ENCODE measurements at regions not wholly inside any gene's neighbourhood (a gene's known extent, or its start where the extent isn't known, plus 50 kb on each side); places are given as distances from the start of the nearest gene placed in this dataset.
"Not testable (repeated sequence)": the region's sequence is repeated elsewhere in the genome, so short reads cannot be mapped to it uniquely, and the experiment has no call there.

DNA sequence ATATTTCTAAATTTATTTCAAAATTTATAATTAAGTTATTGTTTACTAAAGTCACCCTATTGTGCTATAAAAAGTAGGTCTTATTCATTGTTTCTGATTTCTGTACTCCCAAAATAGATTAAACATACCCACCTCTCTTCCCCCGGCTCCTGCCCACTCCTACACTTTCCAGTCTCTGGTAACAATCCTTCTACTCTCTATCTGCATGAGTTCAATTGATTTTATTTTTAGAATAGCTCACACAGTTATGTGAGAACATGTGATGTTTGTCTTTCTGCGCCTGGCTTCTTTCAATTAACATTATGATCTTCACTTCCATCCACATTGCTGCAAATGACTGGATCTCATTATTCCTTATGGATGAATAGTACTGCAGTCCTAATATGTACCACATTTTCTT is 269.3 kb downstream of the ACTRT1 start:
- DNase-seq (ENCODE audit: low read depth), result no peak

DNA sequence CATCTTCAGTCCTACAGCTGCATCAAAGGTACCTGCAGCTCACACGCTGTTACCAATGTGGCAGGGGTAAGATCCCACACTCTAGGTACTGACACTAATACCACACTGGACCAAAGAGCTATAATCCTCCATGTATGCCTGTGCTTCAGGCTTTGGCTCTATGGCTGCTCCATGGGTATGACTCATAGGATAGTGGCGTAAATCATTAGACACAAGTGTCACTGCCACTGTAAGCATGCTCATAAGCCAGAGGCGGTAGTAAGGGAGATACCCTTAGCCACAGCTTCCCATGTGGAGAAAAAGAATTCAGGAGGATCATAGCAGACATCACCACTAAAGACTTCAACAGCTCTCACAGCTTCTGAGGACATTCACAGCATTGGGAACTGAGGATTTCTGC is 287.5 kb downstream of the ACTRT1 start:
- DNase-seq (ENCODE audit: low read depth), result no peak

DNA sequence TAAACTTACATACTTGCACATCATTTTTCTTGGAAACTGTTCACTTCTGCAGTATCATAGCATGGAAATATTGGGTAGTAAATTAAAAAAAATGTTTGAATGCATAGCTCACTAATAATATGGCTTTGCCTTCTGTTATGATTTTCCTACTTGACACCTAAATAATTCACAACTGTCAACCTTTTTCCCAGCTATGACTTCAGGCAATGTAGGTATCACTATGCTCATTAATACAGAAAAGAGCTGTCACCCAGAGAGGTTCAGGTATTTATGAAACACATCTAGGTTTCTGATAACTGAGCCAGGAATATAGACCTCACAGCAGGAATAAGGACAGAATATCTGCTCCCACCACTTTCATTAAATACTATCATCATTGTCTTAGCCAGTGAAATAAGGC is 289.5 kb downstream of the ACTRT1 start:
- DNase-seq (ENCODE audit: low read depth), result no peak

DNA sequence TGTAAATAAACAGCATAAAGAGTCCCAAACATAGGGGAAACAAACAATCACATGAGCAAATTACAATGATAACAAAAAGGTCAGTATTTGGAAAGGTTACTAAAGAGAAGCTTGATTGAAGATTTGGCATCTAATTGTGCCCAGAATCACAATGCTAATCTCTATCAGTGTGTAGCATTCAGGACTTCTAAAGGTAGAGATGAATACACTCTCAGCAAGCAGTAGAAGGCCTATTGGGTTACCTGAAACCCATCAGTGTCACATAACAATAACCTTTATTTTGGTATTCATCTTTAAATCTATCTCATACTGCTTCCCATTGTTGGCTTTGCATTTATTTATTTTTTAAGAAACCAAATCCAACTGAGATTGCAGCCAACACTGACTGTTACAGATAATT is 319.5 kb downstream of the ACTRT1 start:
- no peak for DNase-seq (ENCODE audit: low read depth)

DNA sequence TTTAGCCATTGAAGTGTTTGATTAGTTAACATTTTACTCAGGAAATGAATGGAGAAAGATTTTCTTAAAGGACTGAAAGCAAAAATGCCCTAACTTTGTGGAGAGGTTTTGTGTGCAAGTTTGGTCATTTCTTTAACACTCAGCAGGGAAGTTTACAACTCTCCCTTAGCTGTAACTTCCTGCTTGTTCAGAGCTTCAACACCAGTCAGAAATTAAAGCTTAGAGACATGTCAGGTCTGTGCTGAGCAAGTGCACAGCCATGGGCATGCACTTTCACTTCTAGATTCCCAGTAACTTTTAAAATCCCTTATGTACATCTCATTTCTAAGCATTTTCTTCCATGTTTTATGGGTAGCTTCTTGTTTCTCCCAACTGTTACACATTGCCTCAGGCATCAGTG is 326.0 kb downstream of the ACTRT1 start:
- peak; percentile 0 for DNase-seq (ENCODE audit: low read depth)

DNA sequence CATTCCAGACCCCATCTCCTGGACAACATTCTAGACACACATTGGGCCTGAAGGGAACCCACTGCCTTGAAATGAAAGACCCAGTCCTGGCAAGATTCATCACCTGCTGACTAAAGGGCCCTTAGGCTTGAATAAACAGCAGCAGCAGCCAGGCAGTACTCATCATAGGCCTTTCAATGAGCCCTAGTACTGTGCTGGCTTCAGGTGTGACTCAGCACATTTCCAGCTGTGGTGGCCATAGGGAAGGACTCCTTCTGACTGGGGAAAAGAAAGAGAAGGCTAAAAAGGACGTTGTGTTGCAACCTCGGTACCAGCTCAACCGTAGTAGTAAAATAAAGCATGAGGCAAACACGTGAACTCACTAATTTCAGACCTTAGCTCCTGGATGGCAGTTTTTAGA is 344.0 kb downstream of the ACTRT1 start:
- DNase-seq (ENCODE audit: low read depth), result peak; percentile 56

DNA sequence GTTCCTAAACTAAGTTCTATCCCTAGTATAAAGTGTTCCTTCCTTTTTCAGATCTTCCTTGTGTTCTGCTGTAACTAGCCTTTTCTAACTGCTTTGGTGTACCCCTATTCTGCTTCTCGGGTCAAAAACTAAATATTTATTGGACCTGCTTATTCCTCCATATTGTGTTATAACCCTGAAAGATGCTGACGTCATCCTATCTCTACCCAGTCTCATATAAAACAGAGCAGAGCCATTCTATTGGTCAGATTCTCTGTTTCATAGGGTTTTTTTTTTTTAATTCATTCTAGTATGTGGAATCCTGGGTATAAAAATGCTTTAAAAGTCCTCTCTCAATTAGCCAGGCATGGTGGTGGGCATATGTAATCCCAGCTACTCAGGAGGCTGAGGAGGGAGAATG is 349.7 kb downstream of the ACTRT1 start:
- DNase-seq (ENCODE audit: low read depth), result no peak

DNA sequence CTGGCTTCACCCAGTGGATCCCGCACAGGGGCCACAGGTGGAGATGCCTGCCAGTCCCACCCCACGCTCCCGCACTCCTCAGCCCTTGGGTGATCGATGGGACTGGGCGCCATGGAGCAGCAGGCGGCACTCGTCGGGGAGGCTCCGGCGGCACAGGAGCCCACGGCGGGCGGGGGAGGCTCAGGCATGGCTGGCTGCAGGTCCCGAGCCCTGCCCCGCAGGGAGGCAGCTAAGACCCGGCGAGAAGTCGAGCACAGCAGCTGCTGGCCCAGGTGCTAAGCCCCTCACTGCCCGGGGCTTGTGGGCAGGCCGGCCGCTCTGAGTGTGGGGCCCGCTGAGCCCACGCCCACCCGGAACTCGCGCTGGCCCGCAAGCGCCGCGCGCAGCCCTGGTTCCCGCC is 389.3 kb downstream of the ACTRT1 start:
- not testable (repeated sequence) for DNase-seq (ENCODE audit: low read depth)

DNA sequence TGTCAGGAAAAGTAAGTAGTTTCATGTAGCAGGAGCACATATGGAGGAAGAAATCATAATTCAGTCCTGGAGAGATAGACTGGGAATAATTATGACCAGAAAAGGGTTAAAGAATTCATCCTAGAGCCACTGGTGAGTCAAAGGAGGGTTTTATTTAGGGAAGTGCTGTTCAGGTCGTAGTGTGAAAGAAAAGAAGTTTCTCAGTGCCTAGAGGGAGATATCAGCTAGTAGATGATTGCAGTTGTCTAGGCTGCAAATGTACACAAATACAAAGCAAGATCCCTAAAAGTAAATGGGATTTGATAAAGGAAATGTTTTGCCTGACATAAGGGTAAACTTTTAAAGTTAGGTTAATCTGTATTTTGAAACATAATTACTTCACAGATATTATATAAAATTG is 403.2 kb downstream of the ACTRT1 start:
- DNase-seq (ENCODE audit: low read depth), result no peak

DNA sequence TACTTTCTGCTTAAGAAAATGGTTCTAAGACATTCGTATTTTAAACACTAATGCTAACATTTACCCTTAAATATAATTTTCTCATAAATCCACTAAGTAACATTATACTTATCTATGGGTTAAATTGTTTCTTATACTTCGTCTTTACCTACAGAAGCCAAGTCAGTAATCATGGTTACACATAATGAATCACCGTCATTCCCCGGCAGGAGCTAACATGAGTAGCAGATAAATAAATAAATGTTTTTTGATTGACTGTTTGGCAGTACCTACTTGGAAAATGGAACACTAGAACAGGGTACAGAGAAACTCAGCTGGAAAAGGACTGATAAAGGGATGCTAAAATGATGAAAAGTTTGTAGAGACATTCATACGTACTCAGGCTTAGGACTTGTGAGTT is 430.4 kb downstream of the ACTRT1 start:
- no peak for DNase-seq (ENCODE audit: low read depth)

DNA sequence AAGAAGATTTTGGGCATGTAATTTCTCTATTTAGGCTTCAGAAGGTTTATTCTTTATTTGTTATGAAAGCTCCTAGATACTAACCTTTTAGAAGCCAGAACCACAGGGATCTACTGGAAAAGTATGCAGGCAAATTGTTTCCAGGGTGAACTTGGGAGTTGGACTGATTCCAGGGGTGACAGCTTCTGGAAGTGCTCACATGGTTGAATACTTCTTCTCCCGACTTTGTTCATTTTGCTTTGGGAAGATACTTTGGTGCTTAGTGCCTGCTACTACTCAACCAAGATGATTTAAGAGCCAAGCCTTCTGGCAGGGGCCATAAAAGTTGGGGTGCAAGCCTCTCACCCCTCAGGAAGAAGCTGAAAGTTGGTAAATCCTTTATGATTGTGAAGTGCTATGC is 445.6 kb downstream of the ACTRT1 start:
- no peak for DNase-seq (ENCODE audit: low read depth)

DNA sequence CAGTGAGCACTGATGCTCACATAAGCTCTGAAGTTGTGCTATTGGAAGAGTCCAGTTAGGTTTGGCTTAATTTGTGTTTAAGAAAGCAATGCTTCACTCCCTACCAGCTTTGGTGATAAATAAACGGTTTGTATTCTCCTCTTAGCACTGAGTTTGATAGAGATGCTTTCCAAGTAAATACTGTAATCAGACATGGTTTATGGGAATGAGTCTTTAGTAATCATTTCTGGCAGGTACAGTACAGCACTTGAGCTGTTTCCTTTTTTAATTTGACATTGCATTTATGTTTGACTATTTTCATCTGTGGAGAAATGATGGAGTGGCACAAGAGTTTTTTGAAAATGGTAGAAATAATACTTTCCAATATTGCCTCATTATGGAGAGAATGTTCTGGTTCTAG is 455.3 kb downstream of the ACTRT1 start:
- DNase-seq (ENCODE audit: low read depth), result no peak

DNA sequence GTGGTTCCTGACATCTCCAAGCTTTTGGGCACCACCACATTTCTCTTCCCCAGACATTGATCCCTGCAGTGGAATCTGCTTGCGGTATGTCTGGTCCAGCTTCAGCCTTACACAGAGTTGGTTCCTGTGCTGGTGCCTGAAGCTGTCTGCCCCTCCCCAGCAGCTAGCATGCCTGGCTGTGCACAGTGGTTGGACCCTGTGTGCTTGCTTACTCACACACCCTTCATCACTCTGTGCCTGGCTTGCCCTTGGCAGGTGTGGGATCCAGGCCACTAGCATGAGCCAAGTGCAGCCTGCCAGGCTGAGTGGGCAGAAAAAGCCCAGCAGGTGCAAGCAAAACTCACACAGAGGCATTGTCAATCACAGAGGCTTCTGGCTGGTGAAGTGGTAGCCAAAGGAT is 473.8 kb downstream of the ACTRT1 start:
- peak; percentile 0 for DNase-seq (ENCODE audit: low read depth)

DNA sequence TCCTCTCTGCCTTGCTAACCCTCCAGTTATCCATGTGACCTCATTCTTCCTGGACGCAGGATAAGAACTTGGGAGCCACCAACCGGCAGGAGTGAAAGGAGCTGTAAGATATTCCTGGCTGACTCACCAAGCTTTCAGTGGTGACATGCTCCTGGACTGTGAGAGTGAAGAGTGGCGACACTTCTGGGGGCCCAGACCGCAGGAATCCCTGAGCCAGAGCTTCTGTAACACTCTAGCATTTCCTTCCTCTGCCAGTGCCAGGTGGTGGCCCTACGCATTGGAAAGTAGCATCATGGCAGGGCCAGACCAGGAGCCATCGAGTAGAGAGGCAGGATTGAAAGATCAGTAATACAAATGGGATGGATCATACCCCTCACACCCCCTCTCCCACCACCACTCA is 474.3 kb downstream of the ACTRT1 start:
- no peak for DNase-seq (ENCODE audit: low read depth)

DNA sequence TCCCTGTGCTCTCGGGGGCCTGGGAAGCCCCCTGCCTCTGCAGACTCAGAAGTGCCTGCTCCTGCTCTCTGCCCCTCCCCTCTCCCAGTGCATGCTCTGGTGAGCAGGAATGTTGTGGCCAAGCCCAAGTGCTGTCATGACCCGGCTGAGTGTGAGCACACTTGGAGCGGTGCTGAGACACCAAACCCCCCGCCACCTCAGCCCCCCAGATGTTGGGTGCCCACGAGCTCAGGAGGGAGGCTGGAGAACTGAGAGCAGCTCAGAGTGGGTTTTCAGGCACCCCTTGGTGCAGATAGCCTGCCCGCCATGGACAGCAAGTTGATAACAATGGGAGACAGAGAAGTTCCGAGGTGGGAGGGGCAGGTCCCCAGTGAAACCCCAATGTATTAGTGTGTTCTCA is 477.4 kb downstream of the ACTRT1 start:
- DNase-seq (ENCODE audit: low read depth), result peak; percentile 9

DNA sequence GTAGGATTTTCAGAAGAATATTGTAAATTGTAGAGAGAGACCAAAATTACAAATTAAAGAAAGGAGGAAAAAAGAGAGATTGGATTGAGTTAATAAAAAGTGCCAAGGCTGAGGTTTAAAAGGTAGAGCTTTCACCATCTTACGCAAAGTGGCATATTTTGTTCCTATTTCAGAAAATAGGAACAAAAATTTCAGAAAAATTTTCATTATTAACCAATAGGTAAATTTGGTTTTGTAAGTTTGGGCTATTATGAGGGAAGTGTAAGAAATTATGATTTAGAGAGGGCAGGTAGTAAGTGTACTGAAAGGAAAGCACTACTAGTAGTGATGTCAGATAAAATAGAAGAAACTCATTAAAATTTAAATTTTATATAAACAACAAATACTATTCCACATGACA is 479.7 kb downstream of the ACTRT1 start:
- no peak for DNase-seq (ENCODE audit: low read depth)

DNA sequence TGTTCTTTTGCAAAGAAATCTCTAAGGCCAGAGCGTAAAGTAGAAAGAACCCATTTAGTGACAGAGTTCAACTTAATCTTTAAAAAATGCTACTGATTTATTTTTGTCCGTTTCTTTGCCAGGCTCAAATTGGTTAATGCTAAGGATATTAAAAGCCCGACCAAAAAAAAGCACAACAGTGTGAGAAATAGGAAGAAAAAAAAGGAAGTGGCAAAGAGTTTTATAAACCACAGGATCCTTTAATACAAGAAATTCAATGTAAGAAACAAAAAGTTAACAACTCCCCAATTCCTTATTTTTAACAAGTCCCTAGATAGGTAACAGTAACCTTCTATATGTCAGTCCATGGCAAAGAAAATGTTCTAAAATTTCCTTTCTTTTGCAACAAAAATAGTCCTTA is 480.4 kb downstream of the ACTRT1 start:
- no peak for DNase-seq (ENCODE audit: low read depth)

DNA sequence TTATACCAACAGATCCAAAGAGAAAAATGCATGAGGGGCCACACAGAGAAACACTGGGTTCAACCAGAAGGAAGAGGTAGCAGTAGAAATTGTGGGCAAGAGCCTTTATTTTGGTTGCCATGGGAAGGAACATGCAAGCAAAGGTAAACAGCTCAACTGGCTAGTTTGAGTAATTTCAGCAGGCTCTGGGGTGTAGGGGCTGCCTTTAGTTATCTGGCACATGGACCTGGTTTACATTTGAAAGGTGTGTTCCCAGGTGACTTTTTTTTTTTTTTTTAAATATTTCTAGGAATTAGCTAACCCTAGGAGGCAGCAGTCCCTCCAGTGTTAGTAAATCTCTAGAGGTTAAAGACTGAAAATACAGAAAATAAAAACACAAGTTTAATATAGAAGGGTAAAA is 481.9 kb downstream of the ACTRT1 start:
- no peak for DNase-seq (ENCODE audit: low read depth)

DNA sequence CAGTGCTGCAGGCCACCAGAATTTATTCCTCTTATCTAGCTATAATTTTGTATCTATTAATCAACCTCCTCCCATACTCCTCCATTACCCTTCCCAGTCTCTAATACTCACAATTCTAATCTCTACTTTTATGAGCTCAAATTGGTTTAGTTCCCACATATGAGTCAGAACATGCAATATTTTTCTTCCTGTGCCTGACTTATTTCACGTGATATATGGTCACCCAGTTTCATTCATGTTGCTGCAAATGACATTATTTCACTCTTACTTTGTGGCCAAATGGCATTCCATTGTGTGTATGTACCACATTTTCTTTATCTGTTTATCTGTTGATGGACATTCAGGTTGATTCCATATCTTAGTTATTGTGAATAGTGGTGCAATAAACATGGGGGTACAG is 483.5 kb downstream of the ACTRT1 start:
- DNase-seq (ENCODE audit: low read depth), result no peak

DNA sequence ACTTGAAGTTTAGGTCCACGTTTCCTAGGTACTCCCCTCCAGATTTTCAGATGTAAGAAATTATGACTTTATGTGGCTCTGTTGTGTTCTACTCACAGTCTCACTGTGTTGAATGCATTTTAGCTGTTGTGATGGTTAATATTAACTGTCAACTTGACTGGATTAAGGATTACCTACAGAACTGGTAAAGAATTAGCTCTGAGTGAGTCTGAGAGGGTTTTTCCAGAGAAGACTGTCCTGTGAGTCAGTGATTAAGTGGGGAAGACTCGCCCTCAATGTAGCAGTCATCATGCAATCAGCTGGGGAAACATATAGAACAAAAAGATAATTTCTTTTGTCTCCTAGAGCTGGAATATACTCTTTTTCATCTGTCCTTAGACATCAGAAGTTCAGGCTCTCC is 493.4 kb downstream of the ACTRT1 start:
- DNase-seq (ENCODE audit: low read depth), result peak; percentile 74

DNA sequence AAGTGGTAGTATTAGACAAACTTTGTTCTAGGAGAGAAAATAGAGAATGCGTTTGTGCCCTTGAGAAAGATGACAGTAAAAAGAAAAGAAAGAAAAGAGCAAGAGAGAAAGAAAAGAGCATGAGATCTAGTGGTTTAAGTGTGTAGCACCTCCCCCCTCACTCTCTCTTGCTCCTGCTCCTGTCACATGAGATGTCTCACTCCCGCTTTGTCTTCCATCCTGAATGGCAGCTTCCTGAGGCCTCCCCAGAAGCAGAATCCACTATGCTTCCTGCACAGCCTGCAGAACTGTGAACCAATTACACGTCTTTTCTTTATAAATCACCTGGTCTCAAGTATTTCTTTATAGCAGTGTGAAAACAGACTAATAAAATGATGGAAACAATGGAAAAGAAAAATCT is 499.6 kb downstream of the ACTRT1 start:
- no peak for DNase-seq (ENCODE audit: low read depth)

DNA sequence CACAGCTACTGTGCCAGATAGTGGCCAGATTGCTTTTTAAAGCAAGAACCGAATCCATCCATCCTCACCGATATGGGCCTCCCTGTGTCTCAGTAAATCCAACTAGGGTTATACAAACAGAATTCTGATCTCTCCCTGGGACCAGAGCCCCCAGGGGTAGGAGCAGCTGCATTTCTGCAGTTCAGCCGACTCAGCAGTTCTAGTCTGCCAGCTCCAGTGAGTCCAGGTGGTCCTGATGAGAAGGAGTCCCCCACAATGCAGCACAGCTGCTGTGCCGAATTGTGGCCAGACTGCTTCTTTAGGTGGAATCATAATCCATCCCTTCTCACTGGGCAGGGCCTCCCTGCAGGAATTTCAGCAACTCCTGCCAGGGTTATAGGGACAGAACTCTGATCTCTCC is 532.9 kb downstream of the ACTRT1 start:
- no peak for DNase-seq (ENCODE audit: low read depth)

DNA sequence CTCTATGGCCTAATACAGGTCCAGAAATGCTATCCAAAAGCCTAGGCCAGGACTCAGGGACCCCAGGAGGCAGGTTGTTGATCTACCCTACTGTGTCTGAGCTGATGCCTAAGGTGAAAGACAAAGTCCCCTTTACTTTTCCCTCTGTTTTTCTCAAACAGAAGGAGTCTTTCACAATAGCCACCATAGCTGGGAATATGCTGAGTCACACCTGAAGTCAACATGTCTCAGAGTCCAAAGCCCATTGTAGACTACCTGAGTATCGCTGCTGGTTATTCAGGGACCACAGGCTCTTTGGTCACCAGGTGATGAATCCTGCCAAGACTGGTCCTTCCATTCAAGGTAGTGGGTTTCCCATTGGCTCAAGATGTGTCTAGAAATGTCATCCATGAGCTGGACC is 562.2 kb downstream of the ACTRT1 start:
- DNase-seq (ENCODE audit: low read depth), result peak; percentile 0

DNA sequence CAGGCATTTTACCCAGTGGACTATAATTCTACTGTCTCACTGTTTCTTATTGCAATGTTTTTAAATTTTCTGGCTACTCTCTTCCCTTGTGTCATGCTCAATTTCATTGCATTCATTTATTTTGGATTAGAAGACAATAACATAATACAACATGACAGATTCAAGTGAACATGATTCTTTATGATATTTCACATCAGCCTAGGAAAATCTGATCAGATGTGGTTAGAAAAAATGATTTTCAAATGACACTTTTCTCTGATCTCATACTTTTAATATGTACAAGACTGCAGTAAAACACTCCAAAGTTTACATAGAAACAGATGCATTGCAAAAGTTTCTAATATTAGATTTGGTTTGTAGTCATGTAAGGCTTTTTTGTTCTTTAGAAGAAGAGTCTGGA is 586.0 kb downstream of the ACTRT1 start:
- no peak for DNase-seq (ENCODE audit: low read depth)

DNA sequence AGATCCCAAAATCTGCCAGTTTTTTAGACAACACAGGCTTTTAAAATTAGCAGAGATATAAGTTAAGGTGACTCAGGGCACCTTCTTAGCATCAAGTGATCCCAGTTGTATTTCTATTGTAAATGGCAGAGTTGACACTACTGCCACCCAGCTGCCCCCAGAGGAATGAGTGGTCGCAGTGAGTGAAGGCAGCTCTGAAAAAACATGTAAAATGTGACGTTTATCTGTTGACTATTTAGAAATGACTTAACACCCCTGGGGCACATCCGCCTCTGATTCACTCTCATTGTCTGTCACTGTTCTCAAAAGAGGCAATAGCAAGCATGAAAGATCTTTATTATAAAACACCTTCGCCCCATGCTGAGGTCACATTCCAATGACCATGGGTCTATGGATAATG is 592.4 kb downstream of the ACTRT1 start:
- no peak for DNase-seq (ENCODE audit: low read depth)
